HG03520 (cell line): ENCODE measurements at regions not wholly inside any gene's neighbourhood (a gene's known extent, or its start where the extent isn't known, plus 50 kb on each side); places are given as distances from the start of the nearest gene placed in this dataset.
"Not testable (repeated sequence)": the region's sequence is repeated elsewhere in the genome, so short reads cannot be mapped to it uniquely, and the experiment has no call there.

Experiments
- ATAC-seq: cut with Tn5 transposase; IDR thresholded peaks from one replicate; pipeline ENCODE4 v1.9.1; 2021; ENCODE audit warnings: mild to moderate bottlenecking, moderate library complexity; ENCODE audit not compliant: unreplicated experiment

GRCh38 chr9:22815246-22815645, 368.6 kb downstream of the DMRTA1 start:
- no peak for ATAC-seq

GRCh38 chr9:22817181-22817580, 370.6 kb downstream of the DMRTA1 start:
- no peak for ATAC-seq

DNA sequence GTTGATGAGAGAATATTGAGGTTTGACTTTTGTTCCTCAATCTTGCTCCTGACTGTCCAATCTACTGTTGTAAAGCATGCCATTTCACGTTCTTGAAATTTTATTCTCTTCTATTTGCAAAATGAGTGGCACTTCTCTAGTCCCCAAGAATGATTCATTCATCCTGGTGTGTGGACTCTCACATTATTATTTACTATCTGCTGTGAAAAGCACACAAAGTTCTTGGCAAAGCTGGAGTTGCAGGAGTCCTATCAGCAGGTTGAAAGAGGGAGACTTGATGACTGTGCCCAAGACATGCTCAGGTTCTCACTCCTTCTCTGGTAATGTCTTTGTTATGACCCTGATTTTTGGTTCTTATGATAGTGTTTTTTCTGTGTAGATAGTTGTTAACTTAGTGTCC, 382.6 kb downstream of the DMRTA1 start:
- ATAC-seq, result no peak

GRCh38 chr9:22838266-22838665, 391.6 kb downstream of the DMRTA1 start:
- ATAC-seq, result no peak

DNA sequence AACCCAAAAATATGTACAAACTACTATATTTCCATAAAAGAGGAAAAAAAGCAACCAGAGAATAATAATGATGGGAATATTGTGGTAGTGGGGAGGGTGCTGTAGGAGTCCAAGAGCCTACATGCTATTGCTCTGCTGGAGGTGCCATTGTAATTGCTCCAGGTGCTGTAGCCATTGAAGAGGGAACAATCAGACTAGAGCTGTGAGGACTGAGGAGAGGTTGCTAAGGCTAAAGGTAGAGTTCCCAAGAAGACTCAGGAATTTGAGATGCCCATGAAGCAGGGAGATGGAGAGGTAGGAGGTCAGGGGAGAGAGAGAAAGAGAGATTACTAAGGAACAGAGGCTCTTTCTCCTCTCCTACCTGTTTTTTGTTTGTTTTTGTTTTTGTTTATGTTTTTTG, 394.0 kb downstream of the DMRTA1 start:
- no peak for ATAC-seq

- ATAC-seq, result not testable (repeated sequence)
Observed at GRCh38 chr9:22845243-22845642, 398.6 kb downstream of the DMRTA1 start.

DNA sequence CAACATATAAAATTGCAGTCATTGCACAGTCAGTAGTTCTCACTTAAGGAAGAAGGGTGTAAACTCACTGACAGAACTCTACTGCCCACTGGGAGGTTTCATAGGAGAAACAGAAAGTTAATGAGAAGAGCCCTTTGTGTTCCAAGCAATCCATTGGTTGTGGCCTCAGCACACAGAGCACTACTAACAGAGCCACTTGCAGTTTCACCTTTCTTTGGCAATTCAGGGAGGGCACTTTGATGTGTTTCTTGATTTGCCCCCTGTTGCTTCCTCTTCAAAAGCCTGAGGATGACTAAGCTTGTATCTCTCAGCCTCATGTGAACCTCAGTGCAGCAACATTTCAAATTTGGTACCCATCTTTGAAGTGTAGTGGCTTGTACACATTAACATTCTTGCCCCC, 409.4 kb downstream of the DMRTA1 start:
- ATAC-seq, result no peak

DNA sequence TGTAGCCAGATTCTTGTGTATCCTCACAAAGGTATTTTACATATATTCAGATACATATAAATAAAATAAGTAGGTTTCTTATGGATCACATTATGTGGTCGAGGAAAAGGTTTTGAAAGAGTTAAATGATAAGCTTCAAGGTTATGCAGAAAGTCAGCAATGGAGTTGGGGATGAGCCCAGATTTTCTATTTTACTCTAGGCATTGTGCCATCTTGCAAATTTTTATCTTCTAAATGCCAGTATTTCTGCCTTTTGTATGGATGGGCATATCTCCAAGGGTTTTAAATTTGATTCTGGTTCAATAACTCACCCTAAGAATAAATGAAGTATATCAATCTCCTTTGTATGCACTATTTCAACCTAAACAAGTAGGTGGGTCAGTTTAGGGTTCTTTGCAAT, 410.7 kb downstream of the DMRTA1 start:
- ATAC-seq, result no peak

- ATAC-seq, result no peak
Observed at GRCh38 chr9:22863106-22863505, 416.5 kb downstream of the DMRTA1 start.

GRCh38 chr9:22863736-22864135, 417.1 kb downstream of the DMRTA1 start:
- ATAC-seq, result no peak

- no peak for ATAC-seq
Observed at GRCh38 chr9:22893196-22893843, 446.7 kb downstream of the DMRTA1 start.

DNA sequence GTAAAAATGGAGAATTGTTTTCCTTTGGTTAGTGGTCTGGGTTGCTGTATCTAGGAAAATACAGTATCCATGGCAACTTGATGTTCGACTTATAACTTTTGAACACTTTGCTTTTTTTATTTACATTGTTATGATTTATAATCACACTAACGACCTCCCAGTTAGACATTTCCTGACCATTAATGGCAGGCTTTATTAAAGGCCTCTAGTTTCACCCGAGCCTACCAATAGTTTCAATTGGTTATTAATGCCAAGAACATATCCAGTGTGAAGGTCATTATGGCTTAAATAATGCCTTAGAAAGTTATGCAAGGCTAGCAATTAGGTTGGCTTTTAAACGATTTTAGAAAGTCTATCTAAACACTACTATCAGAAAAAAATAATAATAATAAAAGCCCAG, 452.0 kb downstream of the DMRTA1 start:
- ATAC-seq, result no peak

- ATAC-seq, result no peak
Observed at GRCh38 chr9:22911632-22912031, 465.0 kb downstream of the DMRTA1 start.

- no peak for ATAC-seq
Observed at GRCh38 chr9:22913026-22913425, 466.4 kb downstream of the DMRTA1 start.

- no peak for ATAC-seq
Observed at GRCh38 chr9:22913518-22913917, 466.9 kb downstream of the DMRTA1 start.

DNA sequence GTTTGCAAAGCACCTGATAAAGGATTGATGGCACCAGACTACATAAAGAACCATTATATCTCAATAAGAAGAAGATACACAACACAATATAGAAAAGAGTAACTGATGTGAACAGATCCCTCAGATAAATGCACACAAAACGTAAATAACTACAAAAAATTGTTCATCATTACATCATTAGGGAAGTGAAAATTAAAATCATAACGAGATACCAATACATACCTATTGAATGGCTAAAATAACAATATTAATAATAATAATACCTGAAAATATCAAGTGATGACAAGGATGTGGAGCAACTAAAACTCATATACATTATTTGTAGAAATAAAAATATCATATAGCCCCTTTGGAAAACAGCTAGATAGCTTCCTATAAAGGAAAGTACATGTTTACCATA, 469.5 kb downstream of the DMRTA1 start:
- ATAC-seq, result no peak

- ATAC-seq, result no peak
Observed at GRCh38 chr9:22919423-22919822, 472.8 kb downstream of the DMRTA1 start.

- no peak for ATAC-seq
Observed at GRCh38 chr9:22921742-22922141, 475.1 kb downstream of the DMRTA1 start.

DNA sequence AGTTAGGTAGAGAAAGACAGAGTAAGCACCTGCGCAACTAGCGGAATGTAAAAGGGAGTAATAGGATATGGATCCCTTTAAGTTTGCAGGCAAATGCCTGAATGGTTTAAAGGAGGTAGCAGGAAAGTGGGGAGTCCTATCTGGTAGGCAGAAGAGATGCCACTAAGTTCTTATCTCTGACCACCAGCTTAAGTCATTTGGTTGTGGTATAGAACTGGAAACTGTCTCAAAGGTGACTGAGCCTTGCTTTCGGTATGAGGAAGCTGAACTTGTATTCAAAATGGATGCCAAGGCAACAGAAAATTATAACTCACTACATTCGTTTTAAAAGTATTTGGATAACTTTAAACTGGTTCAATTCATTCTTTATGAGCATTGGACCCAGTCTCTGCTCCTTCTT, 475.6 kb downstream of the DMRTA1 start:
- no peak for ATAC-seq

GRCh38 chr9:22954550-22954949, 507.9 kb downstream of the DMRTA1 start:
- ATAC-seq, result no peak

DNA sequence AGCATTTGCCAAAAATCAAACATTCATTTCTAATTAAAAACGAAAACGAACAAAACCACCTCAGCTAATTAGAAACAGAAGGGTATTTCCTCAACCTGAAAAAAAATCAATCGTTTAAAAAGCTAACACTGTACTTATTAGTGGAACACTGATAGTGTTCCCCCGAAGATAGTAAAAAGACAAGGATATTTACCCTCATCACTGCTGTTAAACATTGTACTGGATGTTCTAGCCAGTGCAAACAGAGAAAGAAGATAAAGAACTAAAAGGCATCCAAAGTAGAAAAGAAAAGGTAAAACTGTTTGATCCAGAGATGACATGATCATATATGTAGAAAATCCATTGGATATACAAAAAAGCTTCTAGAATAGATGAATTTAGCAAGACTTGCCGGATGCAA, 508.3 kb downstream of the DMRTA1 start:
- ATAC-seq, result no peak

GRCh38 chr9:22969350-22969979, 522.8 kb downstream of the DMRTA1 start:
- ATAC-seq, result no peak

DNA sequence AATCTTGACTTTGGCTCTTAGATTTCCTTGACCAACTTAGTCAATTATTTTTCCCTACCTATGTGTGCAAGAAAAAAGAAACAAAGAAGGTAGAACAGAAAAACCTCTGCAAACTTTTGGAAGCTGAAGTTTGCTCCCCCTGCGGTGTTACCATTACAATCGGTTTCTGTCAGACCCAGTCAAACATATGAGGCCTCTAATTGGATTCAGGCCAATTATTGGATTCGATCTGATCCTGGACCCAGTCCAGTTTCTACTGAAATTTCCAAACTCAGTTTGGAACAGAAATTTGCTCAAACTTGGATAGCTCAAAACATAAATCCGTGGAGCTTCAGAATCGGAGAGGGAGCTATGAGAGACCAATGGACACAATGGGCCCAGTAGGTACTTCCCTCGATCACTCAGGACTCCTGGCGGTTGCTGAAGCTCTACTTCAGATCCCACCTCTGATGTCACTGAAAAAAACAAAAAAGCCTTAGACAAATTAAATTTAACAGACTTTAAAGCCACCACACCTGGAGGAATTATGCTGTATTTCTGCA, 523.9 kb downstream of the DMRTA1 start:
- ATAC-seq, result no peak
